GM12878 (cell line): ENCODE measurements at regions not wholly inside any gene's neighbourhood (a gene's known extent, or its start where the extent isn't known, plus 50 kb on each side); places are given as distances from the start of the nearest gene placed in this dataset.

ENCODE experiments used
- ATAC-seq: fragments of 200-7000 bp; cut with Tn5 transposase; 3 replicates; pipeline ENCODE4 v1.9.1; 2020; ENCODE audit warnings: mild to moderate bottlenecking, moderate library complexity
- BruUV-seq: library from RNA; stranded (reverse); fragments of 400-500 nt; replicated peaks from 2 replicates; lab custom pipeline; 2021; lab: Mats Ljungman, UMichigan
- CTCF ChIA-PET: fragments of 300-600 bp; sonication (Branson Sonifier 250); formaldehyde crosslinking; extraction: SDS; loops from one replicate; lab custom pipeline; 2021; ENCODE audit warnings: inconsistent platforms; lab: Yijun Ruan, JAX
- POLR2A ChIA-PET: fragments of 350-600 bp; formaldehyde crosslinking; extraction: SDS; loops from one replicate; lab custom pipeline; 2021; ENCODE audit warnings: inconsistent platforms; lab: Charles Lee
- RAD21 ChIA-PET: fragments of 300-600 bp; sonication (Branson Sonifier 250); formaldehyde crosslinking; loops from one replicate; lab custom pipeline; 2023; ENCODE audit warnings: antibody characterized with exemption; ENCODE audit not compliant: unreplicated experiment; lab: Charles Lee
- SMC1A ChIA-PET: fragments of 300-600 bp; sonication (Branson Sonifier 250); formaldehyde crosslinking; loops from one replicate; lab custom pipeline; 2023; ENCODE audit not compliant: unreplicated experiment, uncharacterized antibody; lab: Charles Lee
- DNase-seq: peaks from one replicate; pipeline ENCODE4 v3.0.0-alpha.2; 2011; ENCODE audit warnings: low read depth, low spot score
- FAIRE-seq: peaks from 3 replicates; lab custom pipeline; 2011; peaks lifted over from hg19 to GRCh38; lab: Jason Lieb, UNC
- H2AFZ ChIP-seq: 2 replicates; pipeline ENCODE4 v1.6.0; 2011; ENCODE audit warnings: low read depth, low read length, control low read depth; ENCODE audit not compliant: control insufficient read depth
- H3K27ac ChIP-seq: 2 replicates; pipeline ENCODE4 v1.5.1; 2011; ENCODE audit warnings: control low read depth; ENCODE audit not compliant: control insufficient read depth, insufficient read depth
- H3K27me3 ChIP-seq, 2 experiments: replicated peaks in 1 of 2; 2 replicates each; pipeline versions ENCODE4 v1.6.0 to v1.6.1; 2011; ENCODE audit warnings: low read length in 1 of 2; ENCODE audit not compliant: control insufficient read depth in 2 of 2, insufficient read depth in 2 of 2
- H3K36me3 ChIP-seq, 2 experiments: 2 replicates each; pipeline ENCODE4 v1.5.1; 2011; ENCODE audit warnings: low read length in 1 of 2; ENCODE audit not compliant: control insufficient read depth in 2 of 2, insufficient read depth in 2 of 2
- H3K4me1 ChIP-seq: 2 replicates; pipeline ENCODE4 v1.6.1; 2011; ENCODE audit warnings: mild to moderate bottlenecking, low read length, moderate library complexity, mixed read lengths; ENCODE audit not compliant: control insufficient read depth, insufficient read depth
- H3K4me2 ChIP-seq: 2 replicates; pipeline ENCODE4 v1.6.0; 2011; ENCODE audit warnings: control low read depth; ENCODE audit not compliant: control insufficient read depth, insufficient read depth
- H3K4me3 ChIP-seq: fragments of 200-600 bp; sonication (generic); 2 replicates; pipeline ENCODE4 v1.5.1; 2016
- H3K79me2 ChIP-seq: 2 replicates; pipeline ENCODE4 v1.6.0; 2011; ENCODE audit warnings: low read length; ENCODE audit not compliant: control insufficient read depth, insufficient read depth
- H3K9ac ChIP-seq: 2 replicates; pipeline ENCODE4 v1.8.0; 2011; ENCODE audit warnings: low read length, control low read depth, mixed read lengths; ENCODE audit not compliant: control insufficient read depth, insufficient read depth
- H3K9me3 ChIP-seq: replicated peaks from 3 replicates; pipeline ENCODE4 v1.5.1; 2011; ENCODE audit warnings: mild to moderate bottlenecking, low read length; ENCODE audit not compliant: control insufficient read depth, insufficient read depth
- H4K20me1 ChIP-seq: 2 replicates; pipeline ENCODE4 v1.6.0; 2011; ENCODE audit not compliant: control insufficient read depth, insufficient read depth
- CREM ChIP-seq: IDR thresholded peaks from 2 replicates; pipeline ENCODE4 v1.6.1; 2014; ENCODE audit warnings: antibody characterized with exemption, low read depth
- EED ChIP-seq: sonication (generic); IDR thresholded peaks from 2 replicates; pipeline ENCODE4 v1.6.1; 2016; ENCODE audit warnings: antibody characterized with exemption, low read depth
- ETV6 ChIP-seq, 2 experiments: fragments of 450-650 bp in 1 of 2; IDR thresholded peaks in 1 of 2; conservative IDR thresholded peaks in 1 of 2; 2 replicates each; pipeline ENCODE4 v1.6.1; 2014; ENCODE audit warnings: antibody characterized with exemption in 1 of 2, borderline replicate concordance in 1 of 2, low read depth in 1 of 2, mild to moderate bottlenecking in 1 of 2, moderate library complexity in 1 of 2
- NFIC ChIP-seq: IDR thresholded peaks from 2 replicates; pipeline ENCODE4 v1.6.1; 2012; ENCODE audit warnings: low read depth, mild to moderate bottlenecking, inconsistent platforms, low read length, moderate library complexity
- NR2C1 ChIP-seq: fragments of 450-650 bp; IDR thresholded peaks from 2 replicates; pipeline ENCODE4 v1.6.1; 2017; ENCODE audit warnings: antibody characterized with exemption, mild to moderate bottlenecking, moderate library complexity
- SIN3A ChIP-seq: IDR thresholded peaks from 2 replicates; pipeline ENCODE4 v1.6.1; 2012; ENCODE audit warnings: low read depth, low read length, improper control_type of control experiment
- SMAD1 ChIP-seq: fragments of 450-650 bp; IDR thresholded peaks from 2 replicates; pipeline ENCODE4 v1.6.1; 2018; ENCODE audit warnings: mild to moderate bottlenecking, low read depth; ENCODE audit not compliant: partially characterized antibody
- SP1 ChIP-seq: IDR thresholded peaks from one replicate; pipeline ENCODE4 v1.6.1; 2011; ENCODE audit warnings: low read depth, low read length
- SPI1 ChIP-seq: IDR thresholded peaks from 2 replicates; pipeline ENCODE4 v1.6.1; 2011; ENCODE audit warnings: low read depth, mild to moderate bottlenecking, low read length, moderate library complexity, borderline replicate concordance; ENCODE audit not compliant: insufficient read depth
- SRF ChIP-seq, 2 experiments: IDR thresholded peaks; 2 replicates each; pipeline ENCODE4 v1.6.1; 2011; ENCODE audit warnings: low read depth in 2 of 2, low read length in 2 of 2, mild to moderate bottlenecking in 1 of 2, moderate library complexity in 1 of 2
- TCF12 ChIP-seq: IDR thresholded peaks from 2 replicates; pipeline ENCODE4 v1.6.1; 2011; ENCODE audit warnings: low read depth, mild to moderate bottlenecking, low read length
- ZNF622 ChIP-seq: fragments of 450-650 bp; IDR thresholded peaks from 2 replicates; pipeline ENCODE4 v1.6.1; 2017; ENCODE audit warnings: mild to moderate bottlenecking, inconsistent platforms
- WGBS: methylation state at CpG from one replicate; pipeline ENCODE4 v1.1.6; 2016; ENCODE audit warnings: low lambda C conversion rate; ENCODE audit not compliant: insufficient replicate concordance, insufficient coverage; ENCODE audit errors: missing lambda C conversion rate; 5-methylcytosine and 5-hydroxymethylcytosine counted together
- in situ Hi-C: fragments of 300-500 bp; cut with MboI; formaldehyde crosslinking; loops from 9 replicates; pipeline ENCODE4 v1.14.3; 2018; ENCODE audit warnings: mixed read lengths
- intact Hi-C: fragments of 100-400 bp; cut with micrococcal nuclease; formaldehyde crosslinking; loops from one replicate; pipeline ENCODE4 v1.14.2; 2022; ENCODE audit not compliant: unreplicated experiment
- TF ChIP-seq, protein P1 (sequence below): IDR thresholded peaks from 2 replicates; pipeline ENCODE4 v1.6.1; 2012; ENCODE audit warnings: improper control_type of control experiment, low read depth, low read length; ENCODE audit not compliant: insufficient replicate concordance

DNA sequence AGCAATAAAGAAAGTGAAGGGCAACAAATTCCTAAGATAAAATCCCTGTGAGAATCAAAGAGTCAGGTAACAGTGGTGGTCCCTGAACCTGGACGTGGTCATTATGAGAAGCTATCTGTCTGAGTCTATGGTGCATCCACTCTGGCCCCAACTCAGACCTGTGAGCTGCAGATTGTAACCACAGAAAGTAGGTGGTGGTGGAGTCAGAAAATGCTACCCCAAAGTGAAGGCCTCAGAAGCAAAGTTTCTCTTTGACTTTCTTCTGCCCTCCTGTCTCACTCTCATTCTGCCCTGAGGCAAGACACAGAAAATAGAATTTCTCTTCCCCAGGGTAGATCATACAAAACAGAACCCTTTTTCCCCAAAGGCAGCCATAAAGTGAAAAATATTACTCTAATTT is 84.1 kb upstream of the NEIL3 start:
- intact Hi-C loops, result no loop called here
- FAIRE-seq, result no peak
- Histone ChIP-seq H3K27me3 (no peaks in the 10 kb centered on the region), H3K9me3 (no peaks in the 10 kb centered on the region), H3K4me3 (no peak overlapping the region), H2AFZ (no peak overlapping the region), H3K4me2 (no peak overlapping the region), H3K79me2 (no peaks in the 10 kb centered on the region), H3K4me1 (no peaks in the 10 kb centered on the region), H3K9ac (no peak overlapping the region), H4K20me1 (no peaks in the 10 kb centered on the region), H3K36me3 (no peaks in the 10 kb centered on the region), H3K27ac (no peak overlapping the region)
- 0% methylated on average over 1 of the region's 1 CpG for WGBS
- no peak for DNase-seq
- no peak for TF ChIP-seq SRF (IDR thresholded peaks at IDR 0.05; ENCODE audit: low read depth in 2 of 2, low read length in 2 of 2)
- no peak for TF ChIP-seq SMAD1
- no peak for TF ChIP-seq EED
- no peak for TF ChIP-seq SPI1
- no peak for TF ChIP-seq SP1
- no peak for TF ChIP-seq NR2C1
- no peak for TF ChIP-seq ETV6 (conservative IDR thresholded peaks at IDR 0.05 in 1 of 2, IDR thresholded peaks at IDR 0.05 in 1 of 2; ENCODE audit: borderline replicate concordance in 1 of 2, low read depth in 1 of 2)
- TF ChIP-seq SIN3A, result no peak
- no peak for TF ChIP-seq ZNF622
- TF ChIP-seq TCF12, result no peak
- no peak for TF ChIP-seq CREM
- TF ChIP-seq, protein P1, sequence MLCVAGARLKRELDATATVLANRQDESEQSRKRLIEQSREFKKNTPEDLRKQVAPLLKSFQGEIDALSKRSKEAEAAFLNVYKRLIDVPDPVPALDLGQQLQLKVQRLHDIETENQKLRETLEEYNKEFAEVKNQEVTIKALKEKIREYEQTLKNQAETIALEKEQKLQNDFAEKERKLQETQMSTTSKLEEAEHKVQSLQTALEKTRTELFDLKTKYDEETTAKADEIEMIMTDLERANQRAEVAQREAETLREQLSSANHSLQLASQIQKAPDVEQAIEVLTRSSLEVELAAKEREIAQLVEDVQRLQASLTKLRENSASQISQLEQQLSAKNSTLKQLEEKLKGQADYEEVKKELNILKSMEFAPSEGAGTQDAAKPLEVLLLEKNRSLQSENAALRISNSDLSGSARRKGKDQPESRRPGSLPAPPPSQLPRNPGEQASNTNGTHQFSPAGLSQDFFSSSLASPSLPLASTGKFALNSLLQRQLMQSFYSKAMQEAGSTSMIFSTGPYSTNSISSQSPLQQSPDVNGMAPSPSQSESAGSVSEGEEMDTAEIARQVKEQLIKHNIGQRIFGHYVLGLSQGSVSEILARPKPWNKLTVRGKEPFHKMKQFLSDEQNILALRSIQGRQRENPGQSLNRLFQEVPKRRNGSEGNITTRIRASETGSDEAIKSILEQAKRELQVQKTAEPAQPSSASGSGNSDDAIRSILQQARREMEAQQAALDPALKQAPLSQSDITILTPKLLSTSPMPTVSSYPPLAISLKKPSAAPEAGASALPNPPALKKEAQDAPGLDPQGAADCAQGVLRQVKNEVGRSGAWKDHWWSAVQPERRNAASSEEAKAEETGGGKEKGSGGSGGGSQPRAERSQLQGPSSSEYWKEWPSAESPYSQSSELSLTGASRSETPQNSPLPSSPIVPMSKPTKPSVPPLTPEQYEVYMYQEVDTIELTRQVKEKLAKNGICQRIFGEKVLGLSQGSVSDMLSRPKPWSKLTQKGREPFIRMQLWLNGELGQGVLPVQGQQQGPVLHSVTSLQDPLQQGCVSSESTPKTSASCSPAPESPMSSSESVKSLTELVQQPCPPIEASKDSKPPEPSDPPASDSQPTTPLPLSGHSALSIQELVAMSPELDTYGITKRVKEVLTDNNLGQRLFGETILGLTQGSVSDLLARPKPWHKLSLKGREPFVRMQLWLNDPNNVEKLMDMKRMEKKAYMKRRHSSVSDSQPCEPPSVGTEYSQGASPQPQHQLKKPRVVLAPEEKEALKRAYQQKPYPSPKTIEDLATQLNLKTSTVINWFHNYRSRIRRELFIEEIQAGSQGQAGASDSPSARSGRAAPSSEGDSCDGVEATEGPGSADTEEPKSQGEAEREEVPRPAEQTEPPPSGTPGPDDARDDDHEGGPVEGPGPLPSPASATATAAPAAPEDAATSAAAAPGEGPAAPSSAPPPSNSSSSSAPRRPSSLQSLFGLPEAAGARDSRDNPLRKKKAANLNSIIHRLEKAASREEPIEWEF, result no peak
- no peak for TF ChIP-seq NFIC
- POLR2A ChIA-PET, result no interaction called here
- SMC1A ChIA-PET, result no interaction called here
- CTCF ChIA-PET, result no interaction called here
- no TSS peak for BruUV-seq
- RAD21 ChIA-PET, result no interaction called here
- in situ Hi-C loops, result no loop called here
- peak; percentile 49 for ATAC-seq
